ENCODE measurements at regions not wholly inside any gene's neighbourhood (a gene's known extent, or its start where the extent isn't known, plus 50 kb on each side); places are given as distances from the start of the nearest gene placed in this dataset.

DNA sequence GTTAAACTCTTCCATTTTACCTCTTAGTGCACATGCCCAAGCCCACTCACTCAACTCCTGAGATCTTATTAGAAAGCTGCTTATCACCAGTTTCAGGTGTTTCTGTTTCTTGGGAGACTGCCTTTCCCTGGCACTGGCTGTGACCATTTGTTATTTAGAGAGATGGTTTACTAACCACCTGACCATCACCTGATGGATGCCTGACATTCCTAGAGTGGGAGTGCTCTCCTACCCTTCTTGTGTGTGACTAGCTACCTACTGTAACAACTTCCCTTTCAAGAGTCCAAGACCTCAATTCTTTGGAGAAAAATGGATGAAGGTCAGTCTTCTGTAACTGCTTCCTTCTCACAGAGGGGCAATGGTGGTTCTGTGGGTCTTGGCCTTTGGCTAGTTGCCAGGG lies 755.2 kb upstream of the ADAMTS5 start:
- TF ChIP-seq, protein P1, sequence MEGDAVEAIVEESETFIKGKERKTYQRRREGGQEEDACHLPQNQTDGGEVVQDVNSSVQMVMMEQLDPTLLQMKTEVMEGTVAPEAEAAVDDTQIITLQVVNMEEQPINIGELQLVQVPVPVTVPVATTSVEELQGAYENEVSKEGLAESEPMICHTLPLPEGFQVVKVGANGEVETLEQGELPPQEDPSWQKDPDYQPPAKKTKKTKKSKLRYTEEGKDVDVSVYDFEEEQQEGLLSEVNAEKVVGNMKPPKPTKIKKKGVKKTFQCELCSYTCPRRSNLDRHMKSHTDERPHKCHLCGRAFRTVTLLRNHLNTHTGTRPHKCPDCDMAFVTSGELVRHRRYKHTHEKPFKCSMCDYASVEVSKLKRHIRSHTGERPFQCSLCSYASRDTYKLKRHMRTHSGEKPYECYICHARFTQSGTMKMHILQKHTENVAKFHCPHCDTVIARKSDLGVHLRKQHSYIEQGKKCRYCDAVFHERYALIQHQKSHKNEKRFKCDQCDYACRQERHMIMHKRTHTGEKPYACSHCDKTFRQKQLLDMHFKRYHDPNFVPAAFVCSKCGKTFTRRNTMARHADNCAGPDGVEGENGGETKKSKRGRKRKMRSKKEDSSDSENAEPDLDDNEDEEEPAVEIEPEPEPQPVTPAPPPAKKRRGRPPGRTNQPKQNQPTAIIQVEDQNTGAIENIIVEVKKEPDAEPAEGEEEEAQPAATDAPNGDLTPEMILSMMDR (IDR thresholded peaks at IDR 0.05): no peak
- no peak for TF ChIP-seq POLR2A (IDR thresholded peaks at IDR 0.05)
